BE2C (cell line): ENCODE measurements at regions not wholly inside any gene's neighbourhood (a gene's known extent, or its start where the extent isn't known, plus 50 kb on each side); places are given as distances from the start of the nearest gene placed in this dataset.
"Not testable (repeated sequence)": the region's sequence is repeated elsewhere in the genome, so short reads cannot be mapped to it uniquely, and the experiment has no call there.

Source experiments
- DNase-seq: peaks from one replicate; pipeline ENCODE4 v3.0.0-alpha.2; 2020
- H3K27me3 ChIP-seq: fragments of 250-450 bp; sonication (Bioruptor Pico); 2 replicates; pipeline ENCODE4 v1.5.1; 2020; ENCODE audit warnings: mild to moderate bottlenecking
- H3K36me3 ChIP-seq: fragments of 250-450 bp; sonication (Bioruptor Pico); 2 replicates; pipeline ENCODE4 v1.5.1; 2020; ENCODE audit warnings: mild to moderate bottlenecking
- H3K4me1 ChIP-seq: fragments of 250-450 bp; sonication (Bioruptor Pico); 2 replicates; pipeline ENCODE4 v1.5.1; 2020
- H3K4me3 ChIP-seq: 2 replicates; pipeline ENCODE4 v1.5.1; 2011; ENCODE audit warnings: low read depth, low read length
- H3K9me3 ChIP-seq: fragments of 250-450 bp; sonication (Bioruptor Pico); 2 replicates; pipeline ENCODE4 v1.5.1; 2020
- TF ChIP-seq, protein P1 (sequence below): IDR thresholded peaks from 2 replicates; pipeline ENCODE4 v1.5.1; 2012; ENCODE audit warnings: mild to moderate bottlenecking, low read depth, low read length

DNA sequence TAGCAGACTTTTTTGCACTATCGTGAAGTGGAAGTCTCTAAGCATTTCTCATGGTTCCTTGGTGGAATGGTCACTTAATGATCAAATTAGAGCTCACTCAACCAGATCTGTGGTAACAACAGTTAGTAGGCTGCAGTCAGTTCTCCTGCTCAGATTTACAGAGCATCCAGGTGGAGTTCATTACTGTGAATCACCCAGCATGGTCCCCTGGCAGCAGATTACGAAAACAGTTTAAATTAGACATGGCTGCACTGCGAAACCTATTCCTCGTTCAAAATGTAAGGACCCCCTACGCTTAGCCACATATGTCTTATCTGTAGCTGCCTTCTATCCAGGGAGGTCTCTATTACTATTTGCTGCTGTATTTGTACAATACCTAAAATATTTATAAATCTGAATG, 823.6 kb upstream of the ARRDC3 start:
- no peaks in the 10 kb centered on the region for H3K9me3 ChIP-seq
- H3K27me3 ChIP-seq, result no peaks in the 10 kb centered on the region
- peak; percentile 35 for DNase-seq
- TF ChIP-seq, protein P1, sequence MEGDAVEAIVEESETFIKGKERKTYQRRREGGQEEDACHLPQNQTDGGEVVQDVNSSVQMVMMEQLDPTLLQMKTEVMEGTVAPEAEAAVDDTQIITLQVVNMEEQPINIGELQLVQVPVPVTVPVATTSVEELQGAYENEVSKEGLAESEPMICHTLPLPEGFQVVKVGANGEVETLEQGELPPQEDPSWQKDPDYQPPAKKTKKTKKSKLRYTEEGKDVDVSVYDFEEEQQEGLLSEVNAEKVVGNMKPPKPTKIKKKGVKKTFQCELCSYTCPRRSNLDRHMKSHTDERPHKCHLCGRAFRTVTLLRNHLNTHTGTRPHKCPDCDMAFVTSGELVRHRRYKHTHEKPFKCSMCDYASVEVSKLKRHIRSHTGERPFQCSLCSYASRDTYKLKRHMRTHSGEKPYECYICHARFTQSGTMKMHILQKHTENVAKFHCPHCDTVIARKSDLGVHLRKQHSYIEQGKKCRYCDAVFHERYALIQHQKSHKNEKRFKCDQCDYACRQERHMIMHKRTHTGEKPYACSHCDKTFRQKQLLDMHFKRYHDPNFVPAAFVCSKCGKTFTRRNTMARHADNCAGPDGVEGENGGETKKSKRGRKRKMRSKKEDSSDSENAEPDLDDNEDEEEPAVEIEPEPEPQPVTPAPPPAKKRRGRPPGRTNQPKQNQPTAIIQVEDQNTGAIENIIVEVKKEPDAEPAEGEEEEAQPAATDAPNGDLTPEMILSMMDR, result no peak
- 0 out of 2 replicates have a peak, but pooled peaks cover 4% of the 10 kb centered on the region for H3K4me1 ChIP-seq
- H3K36me3 ChIP-seq, result no peaks in the 10 kb centered on the region
- no peak overlapping the region for H3K4me3 ChIP-seq

DNA sequence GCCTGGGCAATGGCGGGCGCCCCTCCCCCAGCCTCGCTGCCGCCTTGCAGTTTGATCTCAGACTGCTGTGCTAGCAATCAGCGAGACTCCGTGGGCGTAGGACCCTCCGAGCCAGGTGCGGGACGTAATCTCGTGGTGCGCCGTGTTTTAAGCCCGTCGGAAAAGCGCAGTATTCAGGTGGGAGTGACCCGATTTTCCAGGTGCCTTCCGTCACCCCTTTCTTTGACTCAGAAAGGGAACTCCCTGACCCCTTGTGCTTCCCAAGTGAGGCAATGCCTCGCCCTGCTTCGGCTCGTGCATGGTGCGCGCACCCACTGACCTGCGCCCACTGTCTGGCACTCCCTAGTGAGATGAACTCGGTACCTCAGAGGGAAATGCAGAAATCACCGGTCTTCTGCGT, 815.9 kb upstream of the ARRDC3 start:
- not testable (repeated sequence) for H3K27me3 ChIP-seq, H3K9me3 ChIP-seq, H3K36me3 ChIP-seq, H3K4me1 ChIP-seq, DNase-seq
- H3K4me3 ChIP-seq, result peak overlapping the region; percentile 48

DNA sequence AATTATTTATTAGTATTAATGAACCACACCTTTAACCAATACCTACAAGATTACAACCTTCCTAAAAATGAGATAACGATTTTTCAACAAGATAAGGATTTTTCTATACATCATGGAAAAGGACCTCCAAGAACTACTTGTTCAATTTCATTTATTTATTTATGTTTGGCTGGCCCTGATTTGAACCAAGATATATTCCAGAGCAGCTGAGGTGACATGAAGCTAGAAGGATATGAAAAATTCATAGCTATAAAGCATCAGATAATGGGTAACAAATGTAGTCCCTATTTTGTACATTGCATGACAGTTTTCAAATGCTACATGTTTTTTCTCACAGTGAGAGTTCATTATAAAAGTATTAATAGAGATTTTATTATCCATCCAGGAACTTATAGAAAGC, 798.5 kb upstream of the ARRDC3 start:
- no peak for DNase-seq
- Histone ChIP-seq H3K4me3 (no peak overlapping the region), H3K36me3 (no peaks in the 10 kb centered on the region), H3K27me3 (no peaks in the 10 kb centered on the region), H3K4me1 (no peaks in the 10 kb centered on the region), H3K9me3 (no peaks in the 10 kb centered on the region)
- TF ChIP-seq, protein P1, result no peak

DNA sequence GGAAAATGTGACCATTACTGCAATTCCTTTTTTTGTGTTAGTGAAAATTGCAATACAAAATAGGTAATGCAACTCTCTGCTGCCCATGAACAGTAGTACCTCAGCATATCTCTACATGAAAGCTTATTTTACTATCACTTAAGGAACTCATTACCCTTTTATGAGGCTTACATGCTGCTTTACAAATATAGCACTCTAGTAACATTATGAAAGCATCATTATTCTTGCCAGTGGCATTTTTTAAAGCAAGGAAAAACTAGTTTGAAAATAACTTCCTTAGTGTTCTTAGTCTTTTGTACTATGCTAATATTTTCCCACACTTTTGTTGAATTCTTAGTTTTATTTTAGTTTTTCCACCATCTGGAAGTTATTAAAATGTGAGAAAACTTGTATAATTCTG, 797.3 kb upstream of the ARRDC3 start:
- Histone ChIP-seq H3K9me3 (no peaks in the 10 kb centered on the region), H3K27me3 (no peaks in the 10 kb centered on the region), H3K4me1 (no peaks in the 10 kb centered on the region), H3K4me3 (no peak overlapping the region), H3K36me3 (no peaks in the 10 kb centered on the region)
- TF ChIP-seq, protein P1, result no peak
- DNase-seq, result no peak

DNA sequence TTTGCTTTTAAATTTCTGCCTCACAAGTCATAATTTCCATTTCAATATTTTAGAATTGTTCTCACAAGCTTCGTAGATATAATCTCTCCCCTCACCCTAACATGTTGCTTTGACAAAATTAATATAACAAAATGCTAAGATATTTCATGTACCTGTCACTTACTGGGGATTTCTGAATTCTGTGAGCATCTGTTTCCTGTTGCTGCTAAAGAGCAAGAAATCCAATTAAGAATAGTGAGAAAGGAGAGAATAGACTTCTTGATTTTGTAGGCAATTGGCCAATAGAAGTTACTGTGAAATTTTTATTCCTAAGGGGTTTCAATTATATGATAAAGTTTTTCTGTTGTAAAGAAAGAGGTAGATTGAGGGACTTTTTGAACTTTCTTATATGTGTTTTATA, 796.5 kb upstream of the ARRDC3 start:
- Histone ChIP-seq H3K36me3 (no peaks in the 10 kb centered on the region), H3K27me3 (no peaks in the 10 kb centered on the region), H3K4me3 (no peak overlapping the region), H3K9me3 (no peaks in the 10 kb centered on the region), H3K4me1 (no peaks in the 10 kb centered on the region)
- DNase-seq, result no peak
- TF ChIP-seq, protein P1, result no peak

DNA sequence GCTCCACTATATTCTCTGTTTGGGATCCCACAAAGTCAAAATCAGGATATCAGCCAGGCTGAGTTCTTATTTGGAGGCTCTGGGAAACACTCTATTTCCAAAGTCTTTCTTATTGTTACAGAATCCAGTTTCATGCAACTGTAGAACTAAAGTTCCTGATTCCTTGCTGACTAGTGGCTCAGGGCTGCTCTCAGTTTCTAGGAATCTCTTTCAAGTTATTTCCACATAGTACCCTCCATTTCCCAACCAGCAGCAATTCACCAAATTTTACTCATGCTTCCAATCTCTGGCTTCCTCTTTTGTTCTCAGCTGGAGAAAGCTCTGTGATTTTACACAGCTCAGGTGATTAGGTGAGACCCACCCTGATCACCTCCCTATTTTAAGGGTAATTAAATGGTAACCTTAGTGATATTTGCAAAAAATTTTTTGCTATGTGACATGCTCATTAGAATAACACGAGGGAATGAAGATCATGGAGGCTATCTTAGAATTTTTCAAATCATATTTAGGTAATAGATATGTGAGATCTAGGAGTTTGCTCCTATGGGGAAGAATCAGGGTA, 794.9 kb upstream of the ARRDC3 start:
- Histone ChIP-seq H3K27me3 (no peaks in the 10 kb centered on the region), H3K9me3 (no peaks in the 10 kb centered on the region), H3K36me3 (no peaks in the 10 kb centered on the region), H3K4me1 (no peaks in the 10 kb centered on the region), H3K4me3 (no peak overlapping the region)
- no peak for DNase-seq
- TF ChIP-seq, protein P1, result no peak

DNA sequence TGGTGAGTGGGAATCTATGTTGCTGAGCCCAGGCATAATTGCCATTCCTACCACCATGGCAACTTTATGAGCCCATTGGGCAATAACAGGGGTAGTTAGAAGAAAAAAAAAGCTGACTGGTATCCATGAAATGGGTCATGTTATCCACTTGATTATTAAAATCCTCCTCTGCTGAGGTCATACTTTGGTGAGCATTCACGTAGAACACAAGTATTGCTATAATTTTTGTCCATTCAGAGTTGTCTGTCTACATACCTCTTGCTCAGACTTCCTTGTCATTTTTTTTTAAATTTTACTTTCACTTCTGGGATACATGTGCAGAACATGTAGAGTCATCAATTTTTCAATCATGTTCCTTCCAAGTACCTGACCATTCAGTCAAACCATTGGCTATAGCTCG, 780.8 kb upstream of the ARRDC3 start:
- Histone ChIP-seq H3K27me3 (no peaks in the 10 kb centered on the region), H3K4me3 (no peak overlapping the region), H3K4me1 (no peaks in the 10 kb centered on the region), H3K9me3 (no peaks in the 10 kb centered on the region), H3K36me3 (no peaks in the 10 kb centered on the region)
- DNase-seq, result no peak
- TF ChIP-seq, protein P1, result no peak
